ENCODE measurements at regions not wholly inside any gene's neighbourhood (a gene's known extent, or its start where the extent isn't known, plus 50 kb on each side); places are given as distances from the start of the nearest gene placed in this dataset.

DNA sequence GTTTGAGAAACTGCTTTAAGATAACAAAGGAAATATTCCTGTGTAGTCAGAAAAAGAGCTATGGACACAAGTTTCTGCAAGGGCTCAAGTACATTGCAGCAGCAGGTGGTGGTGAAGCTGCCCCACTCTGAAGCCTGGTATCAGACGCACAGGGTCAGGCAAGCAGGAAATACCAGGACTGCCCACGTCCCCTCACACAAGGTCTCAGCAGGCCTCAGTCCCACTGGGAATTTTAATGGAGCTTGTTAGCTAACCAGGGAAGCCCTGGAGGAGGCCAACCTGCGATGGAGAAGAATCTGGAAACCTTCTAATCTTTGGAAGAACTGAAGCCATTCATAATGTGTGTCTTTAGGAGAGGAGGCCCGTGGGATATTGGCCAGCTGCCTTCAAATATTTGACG is 168.3 kb downstream of the UXS1 start:
- TF ChIP-seq, protein P1, sequence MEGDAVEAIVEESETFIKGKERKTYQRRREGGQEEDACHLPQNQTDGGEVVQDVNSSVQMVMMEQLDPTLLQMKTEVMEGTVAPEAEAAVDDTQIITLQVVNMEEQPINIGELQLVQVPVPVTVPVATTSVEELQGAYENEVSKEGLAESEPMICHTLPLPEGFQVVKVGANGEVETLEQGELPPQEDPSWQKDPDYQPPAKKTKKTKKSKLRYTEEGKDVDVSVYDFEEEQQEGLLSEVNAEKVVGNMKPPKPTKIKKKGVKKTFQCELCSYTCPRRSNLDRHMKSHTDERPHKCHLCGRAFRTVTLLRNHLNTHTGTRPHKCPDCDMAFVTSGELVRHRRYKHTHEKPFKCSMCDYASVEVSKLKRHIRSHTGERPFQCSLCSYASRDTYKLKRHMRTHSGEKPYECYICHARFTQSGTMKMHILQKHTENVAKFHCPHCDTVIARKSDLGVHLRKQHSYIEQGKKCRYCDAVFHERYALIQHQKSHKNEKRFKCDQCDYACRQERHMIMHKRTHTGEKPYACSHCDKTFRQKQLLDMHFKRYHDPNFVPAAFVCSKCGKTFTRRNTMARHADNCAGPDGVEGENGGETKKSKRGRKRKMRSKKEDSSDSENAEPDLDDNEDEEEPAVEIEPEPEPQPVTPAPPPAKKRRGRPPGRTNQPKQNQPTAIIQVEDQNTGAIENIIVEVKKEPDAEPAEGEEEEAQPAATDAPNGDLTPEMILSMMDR (IDR thresholded peaks at IDR 0.05; ENCODE audit: insufficient read depth, low read length) = no peak
- TF ChIP-seq, protein P2, sequence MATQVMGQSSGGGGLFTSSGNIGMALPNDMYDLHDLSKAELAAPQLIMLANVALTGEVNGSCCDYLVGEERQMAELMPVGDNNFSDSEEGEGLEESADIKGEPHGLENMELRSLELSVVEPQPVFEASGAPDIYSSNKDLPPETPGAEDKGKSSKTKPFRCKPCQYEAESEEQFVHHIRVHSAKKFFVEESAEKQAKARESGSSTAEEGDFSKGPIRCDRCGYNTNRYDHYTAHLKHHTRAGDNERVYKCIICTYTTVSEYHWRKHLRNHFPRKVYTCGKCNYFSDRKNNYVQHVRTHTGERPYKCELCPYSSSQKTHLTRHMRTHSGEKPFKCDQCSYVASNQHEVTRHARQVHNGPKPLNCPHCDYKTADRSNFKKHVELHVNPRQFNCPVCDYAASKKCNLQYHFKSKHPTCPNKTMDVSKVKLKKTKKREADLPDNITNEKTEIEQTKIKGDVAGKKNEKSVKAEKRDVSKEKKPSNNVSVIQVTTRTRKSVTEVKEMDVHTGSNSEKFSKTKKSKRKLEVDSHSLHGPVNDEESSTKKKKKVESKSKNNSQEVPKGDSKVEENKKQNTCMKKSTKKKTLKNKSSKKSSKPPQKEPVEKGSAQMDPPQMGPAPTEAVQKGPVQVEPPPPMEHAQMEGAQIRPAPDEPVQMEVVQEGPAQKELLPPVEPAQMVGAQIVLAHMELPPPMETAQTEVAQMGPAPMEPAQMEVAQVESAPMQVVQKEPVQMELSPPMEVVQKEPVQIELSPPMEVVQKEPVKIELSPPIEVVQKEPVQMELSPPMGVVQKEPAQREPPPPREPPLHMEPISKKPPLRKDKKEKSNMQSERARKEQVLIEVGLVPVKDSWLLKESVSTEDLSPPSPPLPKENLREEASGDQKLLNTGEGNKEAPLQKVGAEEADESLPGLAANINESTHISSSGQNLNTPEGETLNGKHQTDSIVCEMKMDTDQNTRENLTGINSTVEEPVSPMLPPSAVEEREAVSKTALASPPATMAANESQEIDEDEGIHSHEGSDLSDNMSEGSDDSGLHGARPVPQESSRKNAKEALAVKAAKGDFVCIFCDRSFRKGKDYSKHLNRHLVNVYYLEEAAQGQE (IDR thresholded peaks at IDR 0.05; ENCODE audit: insufficient replicate concordance, low read depth) = no peak
- TF ChIP-seq SPI1 (IDR thresholded peaks at IDR 0.05; ENCODE audit: borderline replicate concordance, low read depth) (no peak), POLR2AphosphoS5 (IDR thresholded peaks at IDR 0.05; ENCODE audit: low read depth) (no peak)
